Gastrocnemius medialis (tissue), 4 donors: ENCODE measurements at regions not wholly inside any gene's neighbourhood (a gene's known extent, or its start where the extent isn't known, plus 50 kb on each side); places are given as distances from the start of the nearest gene placed in this dataset.

Experiments
- POLR2A ChIP-seq, 2 donors: fragments of 450-650 bp; IDR thresholded peaks; one replicate each; pipeline ENCODE4 v1.6.1; 2017; ENCODE audit warnings: antibody characterized with exemption in 2 of 2, mild to moderate bottlenecking in 2 of 2, moderate library complexity in 2 of 2
- TF ChIP-seq, protein P1 (sequence below), 5 experiments: fragments of 450-650 bp in 3 of 5; fragments of 200-600 bp in 2 of 5; sonication (generic) in 2 of 5; IDR thresholded peaks in 4 of 5; conservative IDR thresholded peaks in 1 of 5; 1 replicate in 4 of 5; 2 replicates in 1 of 5; pipeline ENCODE4 v1.5.1; 2016 to 2019; ENCODE audit warnings: antibody characterized with exemption in 5 of 5, mild to moderate bottlenecking in 3 of 5, moderate library complexity in 3 of 5

DNA sequence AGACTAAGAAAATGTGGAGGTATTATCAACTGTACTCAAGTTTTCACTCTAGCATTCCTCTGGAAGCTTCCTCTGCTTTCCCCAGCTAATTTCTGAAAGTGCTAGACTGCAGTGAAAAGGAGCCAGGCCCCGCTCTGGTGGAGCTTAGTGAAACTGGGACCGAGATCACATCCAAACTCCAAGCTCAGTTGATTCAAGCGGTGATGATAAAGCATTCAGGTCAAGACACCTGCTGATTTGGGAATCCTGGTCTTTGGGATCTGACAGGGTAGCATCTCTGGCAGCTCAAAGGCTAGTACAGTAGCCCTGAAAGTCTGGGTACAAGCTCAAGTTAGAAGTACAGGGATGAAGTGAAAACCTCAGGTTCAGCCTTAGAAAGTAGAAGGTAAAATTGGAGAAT lies 120.2 kb upstream of the CRIM1 start:
- TF ChIP-seq, protein P1, sequence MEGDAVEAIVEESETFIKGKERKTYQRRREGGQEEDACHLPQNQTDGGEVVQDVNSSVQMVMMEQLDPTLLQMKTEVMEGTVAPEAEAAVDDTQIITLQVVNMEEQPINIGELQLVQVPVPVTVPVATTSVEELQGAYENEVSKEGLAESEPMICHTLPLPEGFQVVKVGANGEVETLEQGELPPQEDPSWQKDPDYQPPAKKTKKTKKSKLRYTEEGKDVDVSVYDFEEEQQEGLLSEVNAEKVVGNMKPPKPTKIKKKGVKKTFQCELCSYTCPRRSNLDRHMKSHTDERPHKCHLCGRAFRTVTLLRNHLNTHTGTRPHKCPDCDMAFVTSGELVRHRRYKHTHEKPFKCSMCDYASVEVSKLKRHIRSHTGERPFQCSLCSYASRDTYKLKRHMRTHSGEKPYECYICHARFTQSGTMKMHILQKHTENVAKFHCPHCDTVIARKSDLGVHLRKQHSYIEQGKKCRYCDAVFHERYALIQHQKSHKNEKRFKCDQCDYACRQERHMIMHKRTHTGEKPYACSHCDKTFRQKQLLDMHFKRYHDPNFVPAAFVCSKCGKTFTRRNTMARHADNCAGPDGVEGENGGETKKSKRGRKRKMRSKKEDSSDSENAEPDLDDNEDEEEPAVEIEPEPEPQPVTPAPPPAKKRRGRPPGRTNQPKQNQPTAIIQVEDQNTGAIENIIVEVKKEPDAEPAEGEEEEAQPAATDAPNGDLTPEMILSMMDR (IDR thresholded peaks at IDR 0.05 in 4 of 5, conservative IDR thresholded peaks at IDR 0.05 in 1 of 5) = no peak
- TF ChIP-seq POLR2A (IDR thresholded peaks at IDR 0.05) = no peak
